ENCODE measurements at regions not wholly inside any gene's neighbourhood (a gene's known extent, or its start where the extent isn't known, plus 50 kb on each side); places are given as distances from the start of the nearest gene placed in this dataset.

DNA sequence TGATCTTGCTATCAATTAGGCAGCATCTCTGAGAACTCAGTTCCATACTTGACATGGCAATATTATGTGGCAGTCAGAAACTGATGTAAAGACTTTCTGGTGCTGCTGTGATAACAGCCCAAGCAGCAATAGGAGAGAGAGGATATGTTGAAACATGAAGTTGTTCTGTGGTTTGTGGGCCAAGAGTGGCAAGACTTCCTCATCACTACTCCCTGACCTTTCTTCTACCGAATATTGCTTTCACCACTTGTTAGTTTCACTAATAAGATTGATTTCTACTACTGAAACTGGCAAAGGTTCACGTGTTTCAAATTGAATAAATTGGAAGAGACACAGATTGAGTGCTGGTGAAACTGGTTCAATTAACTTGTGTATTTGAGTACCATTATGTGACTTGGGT is 852.6 kb upstream of the RAG2 start:
- TF ChIP-seq, protein P1, sequence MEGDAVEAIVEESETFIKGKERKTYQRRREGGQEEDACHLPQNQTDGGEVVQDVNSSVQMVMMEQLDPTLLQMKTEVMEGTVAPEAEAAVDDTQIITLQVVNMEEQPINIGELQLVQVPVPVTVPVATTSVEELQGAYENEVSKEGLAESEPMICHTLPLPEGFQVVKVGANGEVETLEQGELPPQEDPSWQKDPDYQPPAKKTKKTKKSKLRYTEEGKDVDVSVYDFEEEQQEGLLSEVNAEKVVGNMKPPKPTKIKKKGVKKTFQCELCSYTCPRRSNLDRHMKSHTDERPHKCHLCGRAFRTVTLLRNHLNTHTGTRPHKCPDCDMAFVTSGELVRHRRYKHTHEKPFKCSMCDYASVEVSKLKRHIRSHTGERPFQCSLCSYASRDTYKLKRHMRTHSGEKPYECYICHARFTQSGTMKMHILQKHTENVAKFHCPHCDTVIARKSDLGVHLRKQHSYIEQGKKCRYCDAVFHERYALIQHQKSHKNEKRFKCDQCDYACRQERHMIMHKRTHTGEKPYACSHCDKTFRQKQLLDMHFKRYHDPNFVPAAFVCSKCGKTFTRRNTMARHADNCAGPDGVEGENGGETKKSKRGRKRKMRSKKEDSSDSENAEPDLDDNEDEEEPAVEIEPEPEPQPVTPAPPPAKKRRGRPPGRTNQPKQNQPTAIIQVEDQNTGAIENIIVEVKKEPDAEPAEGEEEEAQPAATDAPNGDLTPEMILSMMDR (IDR thresholded peaks at IDR 0.05 in 8 of 11, conservative IDR thresholded peaks at IDR 0.05 in 3 of 11) = no peak
- TF ChIP-seq POLR2AphosphoS5 (IDR thresholded peaks at IDR 0.05) = no peak

Measured in spleen (tissue), 7 donors.